ENCODE measurements at regions not wholly inside any gene's neighbourhood (a gene's known extent, or its start where the extent isn't known, plus 50 kb on each side); places are given as distances from the start of the nearest gene placed in this dataset.

- peaks cover 2% of the 10 kb centered on the region for H3K27me3 ChIP-seq (ENCODE audit: control insufficient read depth, insufficient read depth, low read length)
- H3K36me3 ChIP-seq (ENCODE audit: control insufficient read depth, insufficient read depth, low read length), result no peaks in the 10 kb centered on the region
- DNase-seq (ENCODE audit: low read depth), result no peak
- no peak for FAIRE-seq
- no peak for TF ChIP-seq CTCF (IDR thresholded peaks at IDR 0.05; ENCODE audit: insufficient read depth, low read length, severe bottlenecking)
- no peak overlapping the region for H3K4me3 ChIP-seq (ENCODE audit: low read depth, low read length)
These were observed 97.1 kb downstream of the FASLG start for GRCh38 chr1:172756024-172756423.

GRCh38 chr1:172758259-172758658, 99.4 kb downstream of the FASLG start:
- no peak overlapping the region for H3K4me3 ChIP-seq (ENCODE audit: low read depth, low read length)
- TF ChIP-seq CTCF (IDR thresholded peaks at IDR 0.05; ENCODE audit: insufficient read depth, low read length, severe bottlenecking), result no peak
- H3K27me3 ChIP-seq (ENCODE audit: control insufficient read depth, insufficient read depth, low read length), result peaks cover 2% of the 10 kb centered on the region
- DNase-seq (ENCODE audit: low read depth) (peak; percentile 54), FAIRE-seq (peak; percentile 83)
- no peaks in the 10 kb centered on the region for H3K36me3 ChIP-seq (ENCODE audit: control insufficient read depth, insufficient read depth, low read length)

GRCh38 chr1:172760121-172760520, 101.2 kb downstream of the FASLG start:
- no peak for TF ChIP-seq CTCF (IDR thresholded peaks at IDR 0.05; ENCODE audit: insufficient read depth, low read length, severe bottlenecking)
- no peak for FAIRE-seq
- Histone ChIP-seq H3K27me3 (ENCODE audit: control insufficient read depth, insufficient read depth, low read length) (no peaks in the 10 kb centered on the region), H3K36me3 (ENCODE audit: control insufficient read depth, insufficient read depth, low read length) (no peaks in the 10 kb centered on the region), H3K4me3 (ENCODE audit: low read depth, low read length) (no peak overlapping the region)
- DNase-seq (ENCODE audit: low read depth), result no peak

GRCh38 chr1:172761581-172762486, 102.9 kb downstream of the FASLG start:
- peak; percentile 49 for DNase-seq (ENCODE audit: low read depth)
- Histone ChIP-seq H3K36me3 (ENCODE audit: control insufficient read depth, insufficient read depth, low read length) (no peaks in the 10 kb centered on the region), H3K27me3 (ENCODE audit: control insufficient read depth, insufficient read depth, low read length) (no peaks in the 10 kb centered on the region), H3K4me3 (ENCODE audit: low read depth, low read length) (no peak overlapping the region)
- no peak for TF ChIP-seq CTCF (IDR thresholded peaks at IDR 0.05; ENCODE audit: insufficient read depth, low read length, severe bottlenecking)
- no peak for FAIRE-seq

- FAIRE-seq, result no peak
- DNase-seq (ENCODE audit: low read depth), result no peak
- no peaks in the 10 kb centered on the region for H3K36me3 ChIP-seq (ENCODE audit: control insufficient read depth, insufficient read depth, low read length)
- no peak overlapping the region for H3K4me3 ChIP-seq (ENCODE audit: low read depth, low read length)
- H3K27me3 ChIP-seq (ENCODE audit: control insufficient read depth, insufficient read depth, low read length), result no peaks in the 10 kb centered on the region
- no peak for TF ChIP-seq CTCF (IDR thresholded peaks at IDR 0.05; ENCODE audit: insufficient read depth, low read length, severe bottlenecking)
These were observed 104.2 kb downstream of the FASLG start for GRCh38 chr1:172763057-172763456.

Data from bronchial epithelial cell (primary cell).